DND-41 (cell line): ENCODE measurements at regions not wholly inside any gene's neighbourhood (a gene's known extent, or its start where the extent isn't known, plus 50 kb on each side); places are given as distances from the start of the nearest gene placed in this dataset.

Experiments
- ATAC-seq: fragments of 200-7000 bp; cut with Tn5 transposase; 3 replicates; pipeline ENCODE4 v1.9.1; 2021; ENCODE audit warnings: low read depth; ENCODE audit not compliant: insufficient read depth
- DNase-seq: peaks from one replicate; pipeline ENCODE4 v3.0.0-alpha.2; 2020
- H2AFZ ChIP-seq: 2 replicates; pipeline ENCODE4 v1.6.0; 2012; ENCODE audit warnings: low read depth, low read length
- H3K27ac ChIP-seq: 2 replicates; pipeline ENCODE4 v1.5.1; 2012; ENCODE audit warnings: low read length, inconsistent platforms
- H3K27me3 ChIP-seq: fragments of 200-600 bp; sonication (generic); 2 replicates; pipeline ENCODE4 v1.6.0; 2012; ENCODE audit warnings: low read length, mild to moderate bottlenecking, inconsistent platforms; ENCODE audit not compliant: insufficient read depth, poor library complexity
- H3K36me3 ChIP-seq: 2 replicates; pipeline ENCODE4 v1.5.1; 2012; ENCODE audit warnings: low read length, inconsistent platforms; ENCODE audit not compliant: insufficient read depth
- H3K4me1 ChIP-seq: 2 replicates; pipeline ENCODE4 v1.5.1; 2012; ENCODE audit warnings: mild to moderate bottlenecking, low read length; ENCODE audit not compliant: insufficient read depth
- H3K4me2 ChIP-seq: 2 replicates; pipeline ENCODE4 v1.6.0; 2012; ENCODE audit warnings: mild to moderate bottlenecking, moderate library complexity, low read length, inconsistent platforms; ENCODE audit not compliant: insufficient read depth
- H3K4me3 ChIP-seq, 2 experiments: fragments of 200-600 bp in 1 of 2; shearing (Covaris generic) in 1 of 2; 2 replicates each; pipeline ENCODE4 v1.5.1; 2012 to 2016; ENCODE audit warnings: inconsistent platforms in 2 of 2, low read length in 2 of 2, mild to moderate bottlenecking in 2 of 2, low read depth in 1 of 2, moderate library complexity in 1 of 2
- H3K79me2 ChIP-seq: 2 replicates; pipeline ENCODE4 v1.6.0; 2012; ENCODE audit warnings: low read length, inconsistent platforms; ENCODE audit not compliant: insufficient read depth
- H3K9ac ChIP-seq: 2 replicates; pipeline ENCODE4 v1.6.0; 2012; ENCODE audit warnings: low read depth, mild to moderate bottlenecking, inconsistent platforms, low read length, moderate library complexity
- H3K9me3 ChIP-seq: 2 replicates; pipeline ENCODE4 v1.5.1; 2012; ENCODE audit warnings: low read length, moderate library complexity, mild to moderate bottlenecking, inconsistent platforms; ENCODE audit not compliant: insufficient read depth, severe bottlenecking
- H4K20me1 ChIP-seq: 2 replicates; pipeline ENCODE4 v1.6.0; 2012; ENCODE audit warnings: low read length; ENCODE audit not compliant: insufficient read depth
- CTCF ChIP-seq: IDR thresholded peaks from 2 replicates; pipeline ENCODE4 v1.5.1; 2012; ENCODE audit warnings: borderline replicate concordance, low read length, moderate library complexity, mild to moderate bottlenecking; ENCODE audit not compliant: poor library complexity, severe bottlenecking; ENCODE audit errors: extremely low read depth
- EZH2 ChIP-seq: IDR thresholded peaks from 3 replicates; pipeline ENCODE4 v1.6.1; 2012; ENCODE audit warnings: borderline replicate concordance, low read depth, mild to moderate bottlenecking, moderate library complexity, low read length, inconsistent platforms; ENCODE audit not compliant: severe bottlenecking

- H3K4me1 ChIP-seq = no peaks in the 10 kb centered on the region
- no peaks in the 10 kb centered on the region for H3K27me3 ChIP-seq
- TF ChIP-seq EZH2 (no peak), CTCF (no peak)
- no peak overlapping the region for H3K4me3 ChIP-seq
- H4K20me1 ChIP-seq = no peaks in the 10 kb centered on the region
- no peak for DNase-seq
- no peak for ATAC-seq
- no peaks in the 10 kb centered on the region for H3K79me2 ChIP-seq
- no peaks in the 10 kb centered on the region for H3K36me3 ChIP-seq
- no peak overlapping the region for H3K4me2 ChIP-seq
- no peak overlapping the region for H3K27ac ChIP-seq
- no peak overlapping the region for H3K9ac ChIP-seq
- no peaks in the 10 kb centered on the region for H3K9me3 ChIP-seq
- H2AFZ ChIP-seq = no peak overlapping the region
Observed at GRCh38 chr4:125159001-125159400, 155.8 kb upstream of the FAT4 start.

DNA sequence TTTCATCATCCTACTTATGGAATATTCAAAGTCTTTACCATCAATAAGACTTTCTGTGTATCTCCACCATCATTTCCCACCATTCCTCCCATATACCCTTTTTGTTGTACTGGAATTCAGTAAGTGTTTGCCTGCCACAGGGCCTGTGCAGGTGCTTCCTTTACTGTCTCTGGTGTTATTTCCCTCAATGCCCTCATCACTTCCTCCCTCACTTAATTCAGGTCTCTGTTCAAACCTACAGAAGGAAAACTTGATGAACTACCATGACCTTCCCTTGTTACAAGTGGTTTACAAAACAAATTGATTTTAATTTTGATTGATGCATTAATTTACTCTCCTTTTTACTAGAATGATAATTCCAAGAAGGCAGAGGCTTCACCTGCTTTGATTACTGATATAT lies 159.5 kb upstream of the FAT4 start:
- no peaks in the 10 kb centered on the region for H3K79me2 ChIP-seq
- H3K9ac ChIP-seq = no peak overlapping the region
- no peaks in the 10 kb centered on the region for H3K9me3 ChIP-seq
- H3K4me2 ChIP-seq = no peak overlapping the region
- H3K36me3 ChIP-seq = no peaks in the 10 kb centered on the region
- H2AFZ ChIP-seq = no peak overlapping the region
- no peak overlapping the region for H3K4me3 ChIP-seq
- H3K4me1 ChIP-seq = no peaks in the 10 kb centered on the region
- TF ChIP-seq EZH2 (no peak), CTCF (no peak)
- ATAC-seq (no peak), DNase-seq (no peak)
- no peak overlapping the region for H3K27ac ChIP-seq
- no peaks in the 10 kb centered on the region for H4K20me1 ChIP-seq
- H3K27me3 ChIP-seq = no peaks in the 10 kb centered on the region

- H3K4me1 ChIP-seq = no peaks in the 10 kb centered on the region
- H2AFZ ChIP-seq = no peak overlapping the region
- DNase-seq (no peak), ATAC-seq (no peak)
- H3K4me2 ChIP-seq = no peak overlapping the region
- no peak overlapping the region for H3K27ac ChIP-seq
- TF ChIP-seq EZH2 (no peak), CTCF (no peak)
- H3K9ac ChIP-seq = no peak overlapping the region
- no peaks in the 10 kb centered on the region for H3K36me3 ChIP-seq
- no peaks in the 10 kb centered on the region for H3K9me3 ChIP-seq
- H3K4me3 ChIP-seq = no peak overlapping the region
- no peaks in the 10 kb centered on the region for H3K79me2 ChIP-seq
- H4K20me1 ChIP-seq = no peaks in the 10 kb centered on the region
- no peaks in the 10 kb centered on the region for H3K27me3 ChIP-seq
Observed at GRCh38 chr4:125140966-125141495, 173.7 kb upstream of the FAT4 start.

DNA sequence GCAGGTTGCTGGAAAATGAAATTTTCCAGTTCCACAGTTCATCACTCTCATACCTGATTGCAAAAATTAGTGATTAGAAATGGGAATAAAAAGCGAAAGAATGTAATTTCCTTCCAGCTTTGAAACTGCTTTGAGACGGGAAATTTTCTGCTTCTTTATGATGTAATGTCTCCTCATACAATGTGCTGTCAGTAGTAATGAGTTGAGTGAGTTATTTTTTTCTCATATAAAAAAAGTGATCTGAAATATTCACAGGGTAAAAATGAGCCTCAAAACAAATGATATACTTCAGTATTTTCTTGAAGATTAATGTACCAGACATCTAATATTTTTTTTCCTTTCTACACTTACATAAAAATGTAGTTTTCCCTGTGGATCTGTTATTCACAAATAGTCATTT lies 179.1 kb upstream of the FAT4 start:
- Histone ChIP-seq H3K4me2 (no peak overlapping the region), H3K36me3 (no peaks in the 10 kb centered on the region), H3K27ac (no peak overlapping the region), H3K9me3 (no peaks in the 10 kb centered on the region), H3K4me1 (no peaks in the 10 kb centered on the region), H2AFZ (no peak overlapping the region), H3K4me3 (no peak overlapping the region), H3K27me3 (no peaks in the 10 kb centered on the region), H4K20me1 (no peaks in the 10 kb centered on the region), H3K9ac (no peak overlapping the region), H3K79me2 (no peaks in the 10 kb centered on the region)
- TF ChIP-seq CTCF (no peak), EZH2 (no peak)
- DNase-seq (no peak), ATAC-seq (no peak)
